DMS114 treated with DMSO at 0.1 percent for 48 hours (cell line): ENCODE measurements at regions not wholly inside any gene's neighbourhood (a gene's known extent, or its start where the extent isn't known, plus 50 kb on each side); places are given as distances from the start of the nearest gene placed in this dataset.

Source experiments
- DNase-seq: peaks from one replicate; lab custom pipeline; 2025; ENCODE audit not compliant: unreplicated experiment; lab: John Stamatoyannopoulos, UW

DNA sequence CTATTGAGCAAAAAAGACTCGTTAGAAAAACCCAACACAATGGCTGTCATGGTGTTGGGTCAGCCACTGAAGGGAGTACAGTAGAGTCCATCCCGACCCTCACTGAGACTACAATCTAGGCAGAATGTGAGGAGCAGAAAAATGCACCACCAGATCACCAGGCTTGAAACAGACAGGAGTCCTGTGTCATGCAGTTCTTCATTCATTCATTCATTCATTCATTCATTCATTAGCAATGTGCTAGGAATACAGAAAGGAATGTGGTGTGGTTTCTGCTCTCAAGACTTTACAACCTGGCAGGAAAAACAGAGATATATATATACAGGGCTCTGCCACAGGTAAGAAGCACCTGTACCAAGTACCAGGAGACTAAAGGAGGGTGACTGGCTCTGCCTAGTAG lies 392.3 kb downstream of the OMA1 start:
- no peak for DNase-seq

DNA sequence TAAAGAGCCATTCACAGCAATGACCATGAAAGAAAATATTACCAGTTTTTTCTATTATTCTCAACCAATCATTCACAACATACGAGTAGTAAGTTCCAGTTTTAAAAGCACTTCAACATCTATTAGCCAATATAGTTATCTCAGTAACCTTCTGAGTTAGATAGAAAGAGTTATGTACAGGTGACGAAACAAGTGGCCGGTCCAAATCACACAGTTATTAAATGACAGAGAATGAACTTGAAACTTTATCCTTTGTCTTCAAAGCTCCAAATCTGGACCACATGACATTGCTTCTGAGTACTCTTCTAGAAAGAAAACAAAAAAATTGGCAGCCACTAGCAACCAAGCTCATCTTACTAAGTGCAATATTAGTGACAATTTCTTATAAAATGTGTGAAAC lies 393.8 kb downstream of the OMA1 start:
- DNase-seq, result no peak

DNA sequence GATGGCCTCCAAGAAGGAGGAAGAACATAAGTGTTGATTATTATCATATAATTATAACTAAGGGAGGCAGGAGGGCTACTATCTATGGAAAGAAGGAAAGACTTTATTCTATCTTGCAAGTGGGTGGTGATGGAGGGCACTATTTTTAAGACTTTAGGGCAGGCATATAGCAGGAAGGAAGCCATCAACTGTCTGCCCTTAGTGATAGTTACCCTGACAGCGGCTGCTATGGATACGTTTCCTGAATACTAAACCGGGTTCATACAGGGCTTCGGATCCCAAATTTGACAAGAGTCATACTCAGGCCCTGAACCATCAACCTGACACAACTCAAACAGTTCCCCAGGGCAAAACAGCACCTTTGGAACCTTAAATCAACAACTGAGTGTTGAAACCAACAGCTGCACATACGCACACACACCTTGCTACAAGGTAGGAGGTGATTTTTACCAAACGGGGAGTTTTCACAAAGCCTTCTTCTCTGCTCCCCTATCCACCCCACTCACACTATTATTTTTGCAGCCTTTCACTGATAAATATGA lies 397.2 kb downstream of the OMA1 start:
- no peak for DNase-seq

DNA sequence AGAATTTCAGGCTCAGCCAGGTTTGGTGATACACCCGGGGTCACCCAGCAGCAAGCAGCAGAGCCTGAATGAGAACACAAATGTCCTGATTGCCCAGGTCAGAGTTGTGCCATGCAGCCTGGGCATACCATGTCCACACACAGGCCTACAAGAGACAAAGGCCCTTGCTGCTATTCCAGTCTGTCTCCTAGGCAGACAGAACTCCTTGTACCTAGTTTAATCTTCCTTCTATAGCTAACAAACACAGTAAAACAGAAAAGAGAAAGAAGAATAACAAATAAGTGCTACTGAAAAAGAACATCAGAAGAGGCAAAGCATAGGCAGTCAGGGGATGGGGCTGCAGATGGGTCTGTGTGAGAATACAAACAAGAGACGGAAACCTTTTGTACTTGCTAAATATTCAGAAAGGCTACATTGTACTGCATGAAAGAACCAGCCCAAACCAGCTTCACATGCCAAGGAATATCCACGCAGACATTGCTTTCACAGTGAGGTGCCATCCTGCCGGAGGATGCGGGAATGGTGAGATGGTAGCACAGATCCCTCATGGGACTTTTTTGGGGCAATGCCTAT lies 401.7 kb downstream of the OMA1 start:
- DNase-seq, result no peak

GRCh38 chr1:58143972-58144697 lies 402.4 kb downstream of the OMA1 start:
- DNase-seq, result no peak

DNA sequence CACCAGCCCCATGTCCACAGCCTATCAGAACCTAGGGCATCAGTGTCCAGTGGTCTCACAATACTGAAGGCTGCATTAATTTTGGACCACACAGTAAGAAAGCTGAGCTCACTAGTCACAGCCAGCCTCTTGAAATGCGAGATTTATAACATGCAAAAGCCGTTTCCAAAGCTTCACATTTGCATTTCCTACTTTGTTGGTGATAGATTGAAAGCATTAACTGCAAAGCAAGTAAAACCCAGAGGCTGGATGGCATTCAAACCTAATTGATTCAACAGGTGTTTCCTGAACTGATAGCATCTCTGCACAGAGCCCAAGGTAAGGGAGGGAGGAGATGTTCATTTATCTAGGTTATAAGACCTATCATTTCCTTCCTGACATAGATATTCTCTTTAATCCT lies 410.1 kb downstream of the OMA1 start:
- DNase-seq, result no peak

GRCh38 chr1:58135821-58136321 lies 410.7 kb downstream of the OMA1 start:
- no peak for DNase-seq

DNA sequence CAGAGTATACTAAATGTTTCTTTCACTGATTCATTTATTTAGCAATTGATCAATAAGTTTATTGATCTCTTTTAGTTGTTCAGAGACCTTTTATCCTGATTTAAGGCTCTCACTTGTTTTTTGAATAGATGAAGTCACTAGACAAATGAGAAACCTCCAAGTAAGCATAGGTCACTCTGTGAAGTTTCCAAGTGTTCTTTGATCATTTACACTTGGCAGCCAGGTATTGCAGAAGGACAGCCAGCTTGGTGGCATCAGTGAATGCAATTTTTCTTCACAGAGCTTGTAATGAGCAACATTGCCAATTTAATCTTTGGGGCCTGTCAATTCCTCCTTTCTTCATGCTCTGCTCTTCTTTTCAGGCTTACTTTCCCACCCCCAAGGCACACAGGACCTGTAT lies 413.0 kb downstream of the OMA1 start:
- no peak for DNase-seq

- DNase-seq, result no peak
Observed at GRCh38 chr1:58123051-58123450, 423.5 kb downstream of the OMA1 start.

DNA sequence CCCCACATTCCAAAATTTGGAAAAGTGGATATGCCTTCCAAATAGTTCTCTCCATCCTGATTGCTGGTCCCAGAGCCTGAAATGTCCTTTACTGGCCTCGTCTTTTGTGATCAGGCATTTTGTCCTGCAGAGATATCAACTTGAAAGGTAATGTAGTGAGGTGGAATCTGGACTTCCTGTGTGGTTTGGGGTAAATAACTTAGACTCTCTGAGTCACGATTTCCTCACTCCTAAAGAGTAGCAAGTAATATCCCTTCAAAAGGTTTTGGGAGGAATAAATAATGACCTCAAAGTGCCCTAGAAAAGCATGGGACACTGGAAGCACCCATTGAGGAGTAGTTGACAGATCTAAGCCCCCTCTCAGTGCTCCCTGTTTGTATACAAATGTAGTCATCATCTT lies 426.6 kb downstream of the OMA1 start:
- DNase-seq, result no peak

DNA sequence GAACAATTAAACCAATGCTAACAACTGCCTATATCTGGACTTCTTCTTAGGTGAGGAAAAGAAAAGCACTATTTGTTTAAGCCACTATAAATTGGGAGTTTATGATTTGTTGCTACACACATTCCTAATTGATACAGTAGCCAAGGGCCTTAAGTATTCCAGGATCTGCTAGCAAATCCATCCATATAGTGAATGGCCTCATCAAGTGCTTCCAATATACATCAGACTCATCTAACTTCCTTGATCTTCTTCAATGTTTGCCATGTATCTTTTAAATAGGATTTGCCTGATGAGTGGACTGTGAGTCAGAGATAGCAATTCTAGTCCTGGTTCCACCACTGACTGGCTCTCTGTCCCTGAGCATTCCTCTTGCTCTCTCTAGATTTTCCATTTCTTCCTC lies 430.2 kb downstream of the OMA1 start:
- no peak for DNase-seq

- no peak for DNase-seq
Observed at GRCh38 chr1:58109646-58110200, 436.8 kb downstream of the OMA1 start.

- DNase-seq, result no peak
Observed at GRCh38 chr1:58108783-58109182, 437.7 kb downstream of the OMA1 start.

- no peak for DNase-seq
Observed at GRCh38 chr1:58107943-58108342, 438.6 kb downstream of the OMA1 start.

GRCh38 chr1:58104960-58105359 lies 441.6 kb downstream of the OMA1 start:
- no peak for DNase-seq

GRCh38 chr1:58096714-58097113 lies 449.8 kb downstream of the OMA1 start:
- DNase-seq, result no peak

GRCh38 chr1:58095183-58095582 lies 451.3 kb downstream of the OMA1 start:
- DNase-seq, result no peak

GRCh38 chr1:58094221-58094620 lies 452.3 kb downstream of the OMA1 start:
- DNase-seq, result no peak

- no peak for DNase-seq
Observed at GRCh38 chr1:58090640-58091039, 455.9 kb downstream of the OMA1 start.

GRCh38 chr1:58089898-58090534 lies 456.5 kb downstream of the OMA1 start:
- DNase-seq, result no peak

- no peak for DNase-seq
Observed at GRCh38 chr1:58084266-58084665, 462.3 kb downstream of the OMA1 start.

- no peak for DNase-seq
Observed at GRCh38 chr1:58082596-58082995, 463.9 kb downstream of the OMA1 start.
